Breast epithelium (tissue), 4 donors: ENCODE measurements at regions not wholly inside any gene's neighbourhood (a gene's known extent, or its start where the extent isn't known, plus 50 kb on each side); places are given as distances from the start of the nearest gene placed in this dataset.
A peak's percentile ranks its signal among the peaks of the same experiment; 100 is the strongest.

Experiments used
- DNase-seq, 2 donors: peaks; one replicate each; pipeline ENCODE4 v3.0.0-alpha.2; 2019; ENCODE audit warnings: low spot score in 2 of 2
- H3K27ac ChIP-seq, 2 donors: fragments of 200-600 bp; sonication (generic) in 1 of 2; one replicate each; pipeline ENCODE4 v1.5.1; 2016 to 2019; ENCODE audit warnings: mild to moderate bottlenecking in 1 of 2
- H3K27me3 ChIP-seq, 2 donors: fragments of 200-600 bp; sonication (generic) in 1 of 2; one replicate each; pipeline versions ENCODE4 v1.5.1 to v1.6.0; 2017 to 2019; ENCODE audit warnings: control low read depth in 1 of 2, mild to moderate bottlenecking in 1 of 2
- H3K36me3 ChIP-seq: fragments of 200-600 bp; one replicate; pipeline ENCODE4 v1.5.1; 2019
- H3K4me1 ChIP-seq, 2 donors: fragments of 200-600 bp; sonication (generic); one replicate each; pipeline ENCODE4 v1.5.1; 2016 to 2019; ENCODE audit warnings: control low read depth in 1 of 2
- H3K4me3 ChIP-seq, 3 donors: fragments of 200-600 bp; sonication (generic); 1 replicate in 2 of 3; 2 replicates in 1 of 3; pipeline ENCODE4 v1.5.1; 2016 to 2019; ENCODE audit warnings: mild to moderate bottlenecking in 3 of 3, moderate library complexity in 2 of 3
- H3K9me3 ChIP-seq, 2 donors: fragments of 200-600 bp; sonication (generic) in 1 of 2; one replicate each; pipeline ENCODE4 v1.5.1; 2016 to 2019; ENCODE audit warnings: control low read depth in 1 of 2
- CTCF ChIP-seq, 3 donors: fragments of 450-650 bp; IDR thresholded peaks; one replicate each; pipeline ENCODE4 v1.5.1; 2016 to 2017; ENCODE audit warnings: antibody characterized with exemption in 3 of 3, mild to moderate bottlenecking in 3 of 3, moderate library complexity in 3 of 3
- POLR2A ChIP-seq: fragments of 450-650 bp; IDR thresholded peaks from one replicate; pipeline ENCODE4 v1.6.1; 2016; ENCODE audit warnings: antibody characterized with exemption, mild to moderate bottlenecking, moderate library complexity
- POLR2AphosphoS5 ChIP-seq, 3 donors: sonication (generic); formaldehyde crosslinking; IDR thresholded peaks; one replicate each; pipeline ENCODE4 v1.6.1; 2017; ENCODE audit warnings: antibody characterized with exemption in 3 of 3
- intact Hi-C: fragments of 100-400 bp; cut with DNase I; formaldehyde crosslinking; loops from one replicate; pipeline ENCODE4 v1.15.1; 2023; ENCODE audit warnings: low total_unique reads

DNA sequence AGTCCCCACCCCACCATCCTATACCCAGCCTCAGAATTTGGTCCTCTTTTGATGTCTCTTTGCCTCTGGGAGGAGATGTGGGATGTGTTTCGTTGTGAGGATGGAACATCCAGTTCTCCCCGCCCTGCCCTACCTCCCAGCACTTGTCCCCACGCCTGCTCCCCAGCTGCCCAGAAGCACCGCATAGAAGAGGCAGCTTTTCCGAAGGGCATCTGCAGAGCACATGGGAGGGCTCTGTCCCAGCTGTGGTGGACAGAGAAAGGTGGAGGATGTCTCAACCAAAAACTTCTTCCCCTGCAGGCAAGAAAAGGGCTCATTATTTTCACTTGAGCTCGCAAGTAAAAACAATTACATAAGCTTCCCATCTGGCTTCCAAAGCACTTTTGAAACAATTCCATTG, 302.6 kb downstream of the PCNX1 start:
- no peak overlapping the region for H3K4me3 ChIP-seq
- H3K36me3 ChIP-seq, result no peaks in the 10 kb centered on the region
- no peaks in the 10 kb centered on the region for H3K4me1 ChIP-seq
- no peak for TF ChIP-seq POLR2A
- TF ChIP-seq POLR2AphosphoS5 (IDR thresholded peaks at IDR 0.05), result no peak
- no peak for TF ChIP-seq CTCF (IDR thresholded peaks at IDR 0.05)
- intact Hi-C loops, result no loop called here
- no peak for DNase-seq
- no peaks in the 10 kb centered on the region for H3K9me3 ChIP-seq
- no peak overlapping the region for H3K27ac ChIP-seq
- H3K27me3 ChIP-seq, result no peaks in the 10 kb centered on the region

DNA sequence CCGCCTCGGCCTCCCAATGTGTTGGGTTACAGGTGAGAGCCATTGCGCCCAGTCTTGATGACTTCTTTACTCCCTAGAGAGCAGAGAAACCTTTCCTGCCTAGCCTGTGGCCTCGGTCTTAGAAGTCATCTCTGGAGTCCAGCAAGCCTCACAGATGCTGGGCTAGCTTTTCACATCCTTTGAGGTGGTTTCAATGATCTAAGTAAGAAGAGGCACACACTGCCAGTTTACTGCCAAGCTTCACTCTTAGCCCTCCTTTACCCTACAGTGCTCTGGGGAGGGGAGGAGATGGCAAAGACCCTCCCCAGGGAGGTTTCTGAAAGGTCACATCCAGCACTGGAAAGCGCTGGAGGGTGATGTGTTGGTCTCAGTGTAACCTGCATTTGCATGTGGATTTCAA, 304.8 kb downstream of the PCNX1 start:
- Histone ChIP-seq H3K27me3 (no peaks in the 10 kb centered on the region), H3K36me3 (no peaks in the 10 kb centered on the region), H3K9me3 (no peaks in the 10 kb centered on the region), H3K27ac (no peak overlapping the region), H3K4me3 (no peak overlapping the region), H3K4me1 (no peaks in the 10 kb centered on the region)
- intact Hi-C loops, result loop anchor here (2.0 kb wide), 1 partner anchor 33 kb away; no protein-coding TSS in a partner anchor
- TF ChIP-seq POLR2A, result no peak
- TF ChIP-seq CTCF (IDR thresholded peaks at IDR 0.05), result no peak
- TF ChIP-seq POLR2AphosphoS5 (IDR thresholded peaks at IDR 0.05), result no peak
- DNase-seq, result no peak

- DNase-seq, result no peak
Observed at GRCh38 chr14:71212683-71213107, 305.4 kb downstream of the PCNX1 start.

DNA sequence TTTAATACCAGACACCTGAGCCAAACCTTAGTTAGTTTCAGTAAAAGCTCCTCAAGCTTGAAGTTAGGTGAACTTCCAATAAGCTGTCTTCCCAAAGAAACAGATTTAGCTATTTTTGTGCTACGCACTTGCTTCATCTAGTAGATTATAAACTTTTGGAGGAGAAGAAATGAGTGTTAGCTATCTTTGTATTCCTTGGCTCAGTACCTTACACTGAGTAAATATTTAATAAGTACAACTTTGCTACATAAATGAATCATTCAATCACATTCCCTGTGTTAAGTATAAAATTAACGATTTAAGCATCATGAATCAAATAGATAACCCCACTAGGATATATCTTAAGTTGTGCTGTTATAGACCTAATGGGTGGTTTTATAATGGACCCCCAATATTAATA, 307.0 kb downstream of the PCNX1 start:
- intact Hi-C loops, result no loop called here
- Histone ChIP-seq H3K9me3 (no peaks in the 10 kb centered on the region), H3K27me3 (no peaks in the 10 kb centered on the region), H3K27ac (no peak overlapping the region), H3K36me3 (no peaks in the 10 kb centered on the region), H3K4me3 (no peak overlapping the region), H3K4me1 (no peaks in the 10 kb centered on the region)
- TF ChIP-seq CTCF (IDR thresholded peaks at IDR 0.05), result no peak
- no peak for TF ChIP-seq POLR2AphosphoS5 (IDR thresholded peaks at IDR 0.05)
- TF ChIP-seq POLR2A, result no peak
- no peak for DNase-seq

More at GRCh38 chr14:71212683-71213107, 305.4 kb downstream of the PCNX1 start:
- Histone ChIP-seq H3K36me3 (no peaks in the 10 kb centered on the region), H3K4me1 (no peaks in the 10 kb centered on the region), H3K4me3 (peak overlapping the region in 1 of 3 donors; percentile 8), H3K27ac (peak overlapping the region in 1 of 2 donors; percentile 19), H3K9me3 (no peaks in the 10 kb centered on the region), H3K27me3 (no peaks in the 10 kb centered on the region)
- TF ChIP-seq POLR2A (no peak), CTCF (IDR thresholded peaks at IDR 0.05) (no peak), POLR2AphosphoS5 (IDR thresholded peaks at IDR 0.05) (no peak)
- intact Hi-C loops, result loop anchor here (2.0 kb wide), 1 partner anchor 32 kb away; no protein-coding TSS in a partner anchor

DNA sequence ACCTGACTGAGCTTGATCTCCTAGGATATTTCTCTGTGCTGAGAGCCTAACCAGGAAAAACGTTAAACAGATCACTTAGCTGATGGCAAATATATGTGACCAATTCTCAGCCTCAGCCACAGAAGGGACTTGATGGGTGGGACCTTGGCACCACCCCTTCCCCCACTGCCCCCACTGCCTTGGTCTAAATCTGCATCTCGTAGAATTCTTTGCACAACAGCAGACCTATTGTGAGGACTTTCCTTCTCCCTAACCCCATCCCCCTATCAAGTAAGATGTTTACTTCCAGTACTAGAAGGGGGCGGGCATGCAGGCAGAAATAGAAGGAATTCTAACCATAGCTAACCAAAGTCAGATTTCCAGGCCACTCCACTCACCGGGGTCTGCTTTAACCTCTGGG, 313.2 kb downstream of the PCNX1 start:
- Histone ChIP-seq H3K4me3 (no peak overlapping the region), H3K36me3 (no peaks in the 10 kb centered on the region), H3K27ac (peak overlapping the region in 1 of 2 donors; percentile 41), H3K4me1 (no peaks in the 10 kb centered on the region), H3K9me3 (no peaks in the 10 kb centered on the region), H3K27me3 (no peaks in the 10 kb centered on the region)
- intact Hi-C loops, result no loop called here
- TF ChIP-seq POLR2AphosphoS5 (IDR thresholded peaks at IDR 0.05) (no peak), CTCF (IDR thresholded peaks at IDR 0.05) (no peak), POLR2A (no peak)
- DNase-seq, result no peak
